NCI-H510A (cell line): ENCODE measurements at regions not wholly inside any gene's neighbourhood (a gene's known extent, or its start where the extent isn't known, plus 50 kb on each side); places are given as distances from the start of the nearest gene placed in this dataset.
"Not testable (repeated sequence)": the region's sequence is repeated elsewhere in the genome, so short reads cannot be mapped to it uniquely, and the experiment has no call there.

Source experiments
- DNase-seq: peaks from one replicate; lab custom pipeline; 2025; lab: John Stamatoyannopoulos, UW

GRCh38 chr1:30123896-30124295 is 599.5 kb downstream of the MATN1 start:
- DNase-seq, result no peak

- no peak for DNase-seq
These were observed 600.3 kb downstream of the MATN1 start for GRCh38 chr1:30123036-30123435.

- DNase-seq, result no peak
These were observed 603.0 kb downstream of the MATN1 start for GRCh38 chr1:30120245-30121000.

- no peak for DNase-seq
These were observed 605.7 kb downstream of the MATN1 start for GRCh38 chr1:30117685-30118084.

DNA sequence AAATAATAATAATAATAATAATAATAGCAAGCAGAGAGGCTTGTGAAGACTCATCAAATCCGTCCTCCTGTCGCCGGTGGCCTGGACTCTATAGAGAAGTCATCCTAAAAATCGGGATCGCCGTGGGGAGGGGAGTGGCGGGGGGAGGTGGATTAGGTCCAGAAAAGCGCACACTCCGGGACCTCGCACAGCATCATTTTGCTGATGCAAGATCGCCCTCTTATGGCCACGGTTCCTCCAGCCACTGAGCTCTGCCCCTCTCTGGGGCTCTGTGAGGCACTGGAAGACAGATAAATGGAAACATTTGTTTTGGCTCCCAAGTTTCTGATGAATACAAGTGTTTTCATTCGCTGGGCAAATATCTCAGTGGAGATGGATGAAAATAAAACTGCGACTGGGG is 612.0 kb downstream of the MATN1 start:
- DNase-seq, result no peak

GRCh38 chr1:30110846-30111245 is 612.5 kb downstream of the MATN1 start:
- no peak for DNase-seq

- no peak for DNase-seq
These were observed 613.5 kb downstream of the MATN1 start for GRCh38 chr1:30109853-30110252.

GRCh38 chr1:30108186-30108585 is 615.2 kb downstream of the MATN1 start:
- DNase-seq, result no peak

GRCh38 chr1:30106125-30106524 is 617.3 kb downstream of the MATN1 start:
- no peak for DNase-seq

- no peak for DNase-seq
These were observed 618.8 kb downstream of the MATN1 start for GRCh38 chr1:30104551-30104950.

- DNase-seq, result no peak
These were observed 619.5 kb downstream of the MATN1 start for GRCh38 chr1:30103708-30104411.

DNA sequence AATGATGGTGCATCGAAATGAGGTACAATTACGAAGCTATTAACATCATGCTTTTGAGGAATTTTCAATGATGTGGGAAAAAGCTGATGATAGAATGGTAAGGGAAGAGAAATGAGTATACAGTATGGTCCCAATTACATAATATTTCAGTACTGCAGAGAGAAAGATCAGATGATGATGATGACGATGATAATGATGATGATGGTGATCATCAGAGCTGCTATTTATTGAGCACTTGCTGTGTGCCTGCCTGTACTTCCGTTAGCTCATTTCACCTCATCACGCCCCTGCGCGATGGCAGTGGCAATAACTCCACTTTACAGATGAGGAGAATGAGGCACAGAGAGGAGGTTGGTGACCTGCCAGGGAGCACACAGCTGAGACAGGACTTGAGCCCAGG is 620.8 kb downstream of the MATN1 start:
- no peak for DNase-seq

GRCh38 chr1:30101487-30102227 is 621.7 kb downstream of the MATN1 start:
- DNase-seq, result no peak

DNA sequence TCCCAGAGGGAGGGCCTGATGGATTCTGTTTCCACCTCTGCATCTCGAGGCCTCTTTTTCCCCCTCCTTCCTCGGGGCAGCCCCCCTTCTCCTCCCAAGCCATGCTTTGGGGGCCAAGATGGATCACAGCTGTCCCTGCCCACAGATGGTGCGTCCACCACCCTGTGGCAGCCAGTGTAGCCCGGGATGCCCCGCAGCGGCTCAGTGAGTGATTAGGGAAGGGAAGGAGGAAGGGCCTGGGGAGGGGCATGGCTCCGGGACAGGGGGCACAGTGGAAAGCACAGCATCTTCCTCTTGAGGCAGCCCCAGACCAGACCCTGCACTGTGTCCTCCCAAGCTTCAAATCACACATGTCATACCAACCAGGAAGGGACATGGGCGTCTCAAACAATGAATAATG is 622.4 kb downstream of the MATN1 start:
- no peak for DNase-seq

DNA sequence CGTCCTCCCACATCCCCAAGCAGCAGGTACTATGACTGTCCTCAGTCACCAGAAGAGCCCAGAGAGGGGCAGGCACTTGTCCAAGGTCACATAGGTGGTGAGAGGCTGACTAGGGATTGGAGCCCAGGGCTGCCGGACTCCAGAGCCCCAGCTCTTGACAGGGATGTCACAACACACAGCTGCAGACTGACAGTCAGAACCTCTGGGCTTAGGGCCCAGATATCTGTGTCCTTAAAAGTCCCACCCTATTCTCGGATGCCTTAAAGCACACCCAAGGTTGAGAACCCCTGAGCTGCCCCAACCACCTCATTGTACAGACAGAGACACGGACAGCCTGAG is 622.9 kb downstream of the MATN1 start:
- DNase-seq, result no peak

- DNase-seq, result no peak
These were observed 623.5 kb downstream of the MATN1 start for GRCh38 chr1:30099587-30100523.

DNA sequence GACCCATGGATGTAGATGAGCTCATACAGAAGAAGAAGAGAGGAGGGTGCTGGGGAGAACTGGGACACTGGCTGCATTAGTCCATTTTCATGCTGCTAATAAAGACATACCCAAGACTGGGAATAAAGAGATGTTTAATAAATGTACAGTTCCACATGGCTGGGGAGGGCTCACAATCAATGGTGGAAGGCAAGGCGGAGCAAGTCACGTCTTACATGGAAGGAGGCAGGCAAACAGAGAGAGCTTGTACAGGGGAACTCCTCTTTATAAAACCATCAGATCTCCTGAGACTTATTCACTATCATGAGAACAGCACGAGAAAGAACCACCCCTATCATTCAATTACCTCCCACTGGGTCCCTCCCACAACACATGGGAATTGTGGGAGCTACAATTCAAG is 625.5 kb downstream of the MATN1 start:
- DNase-seq, result not testable (repeated sequence)

GRCh38 chr1:30095451-30096025 is 627.8 kb downstream of the MATN1 start:
- DNase-seq, result no peak

DNA sequence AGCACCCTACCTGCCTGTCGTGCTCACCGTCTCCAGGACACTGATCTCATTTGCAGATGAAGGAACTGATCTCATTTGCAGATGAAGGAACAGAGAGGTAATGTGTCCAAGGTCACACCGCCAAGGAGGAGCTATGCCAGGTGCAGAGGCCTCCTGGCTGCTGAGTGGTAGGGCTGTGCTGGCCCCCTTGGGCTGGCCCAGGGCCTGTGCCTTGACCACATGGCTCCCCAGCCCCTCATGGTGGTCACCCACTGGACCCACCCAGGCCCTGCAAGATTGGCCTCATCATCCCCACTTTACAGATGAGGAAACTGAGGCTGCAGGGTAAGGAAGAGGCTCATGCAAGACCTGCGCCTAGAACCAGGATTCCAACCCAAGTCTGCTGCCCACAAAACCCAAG is 628.3 kb downstream of the MATN1 start:
- no peak for DNase-seq

- no peak for DNase-seq
These were observed 631.1 kb downstream of the MATN1 start for GRCh38 chr1:30092051-30092858.
